ENCODE measurements at regions not wholly inside any gene's neighbourhood (a gene's known extent, or its start where the extent isn't known, plus 50 kb on each side); places are given as distances from the start of the nearest gene placed in this dataset.

DNA sequence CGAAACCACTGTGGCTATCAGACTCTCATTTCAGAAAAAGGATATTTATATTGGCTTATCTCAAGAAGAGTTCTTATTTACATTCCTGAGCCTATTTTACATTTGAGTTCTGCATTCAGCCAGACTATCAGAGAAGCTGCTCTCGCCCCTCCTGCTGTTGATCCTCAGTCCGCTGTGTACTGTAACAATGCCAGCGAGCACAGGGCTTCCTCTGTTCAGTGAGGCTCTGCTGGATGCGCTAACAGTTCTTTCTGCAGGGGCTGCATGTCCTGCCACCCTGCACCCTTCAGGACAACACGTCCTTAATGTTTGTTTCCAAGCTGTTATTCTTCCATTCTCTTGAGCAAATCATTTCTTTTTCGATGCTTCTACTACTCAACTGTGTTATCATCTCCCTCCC is 463.7 kb upstream of the SGCG start:
- H3K36me3 ChIP-seq (replicated peaks in 1 of 2; ENCODE audit: control insufficient read depth in 1 of 2, insufficient read depth in 2 of 2, low read length in 1 of 2) = no peaks in the 10 kb centered on the region
- H3K4me2 ChIP-seq = no peak overlapping the region
- H3K4me3 ChIP-seq (ENCODE audit: low read depth in 2 of 2, low read length in 1 of 2) = no peak overlapping the region
- H3K9me3 ChIP-seq = no peaks in the 10 kb centered on the region
- whole genome bisulfite sequencing (ENCODE audit: low lambda C conversion rate) = 4% methylated on average over 7 of the region's 7 CpGs
- H4K20me1 ChIP-seq (ENCODE audit: insufficient read depth) = no peaks in the 10 kb centered on the region
- H3K27ac ChIP-seq (ENCODE audit: low read depth in 2 of 2, low read length in 1 of 2) = no peak overlapping the region
- TF ChIP-seq, protein P1, sequence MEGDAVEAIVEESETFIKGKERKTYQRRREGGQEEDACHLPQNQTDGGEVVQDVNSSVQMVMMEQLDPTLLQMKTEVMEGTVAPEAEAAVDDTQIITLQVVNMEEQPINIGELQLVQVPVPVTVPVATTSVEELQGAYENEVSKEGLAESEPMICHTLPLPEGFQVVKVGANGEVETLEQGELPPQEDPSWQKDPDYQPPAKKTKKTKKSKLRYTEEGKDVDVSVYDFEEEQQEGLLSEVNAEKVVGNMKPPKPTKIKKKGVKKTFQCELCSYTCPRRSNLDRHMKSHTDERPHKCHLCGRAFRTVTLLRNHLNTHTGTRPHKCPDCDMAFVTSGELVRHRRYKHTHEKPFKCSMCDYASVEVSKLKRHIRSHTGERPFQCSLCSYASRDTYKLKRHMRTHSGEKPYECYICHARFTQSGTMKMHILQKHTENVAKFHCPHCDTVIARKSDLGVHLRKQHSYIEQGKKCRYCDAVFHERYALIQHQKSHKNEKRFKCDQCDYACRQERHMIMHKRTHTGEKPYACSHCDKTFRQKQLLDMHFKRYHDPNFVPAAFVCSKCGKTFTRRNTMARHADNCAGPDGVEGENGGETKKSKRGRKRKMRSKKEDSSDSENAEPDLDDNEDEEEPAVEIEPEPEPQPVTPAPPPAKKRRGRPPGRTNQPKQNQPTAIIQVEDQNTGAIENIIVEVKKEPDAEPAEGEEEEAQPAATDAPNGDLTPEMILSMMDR (IDR thresholded peaks at IDR 0.05) = no peak
- TF ChIP-seq EP300 (IDR thresholded peaks at IDR 0.05; ENCODE audit: borderline replicate concordance in 1 of 2, low read depth in 1 of 2, low read length in 1 of 2) = no peak
- TF ChIP-seq RXRA (IDR thresholded peaks at IDR 0.05; ENCODE audit: borderline replicate concordance, low read depth) = no peak
- TF ChIP-seq NRF1 (IDR thresholded peaks at IDR 0.05; ENCODE audit: low read depth, low read length) = no peak
- TF ChIP-seq CHD2 (IDR thresholded peaks at IDR 0.05; ENCODE audit: low read length, partially characterized antibody) = no peak
- no peak for TF ChIP-seq MXI1 (IDR thresholded peaks at IDR 0.05; ENCODE audit: low read depth, low read length)
- TF ChIP-seq NFIC (IDR thresholded peaks at IDR 0.05; ENCODE audit: borderline replicate concordance) = no peak
- TF ChIP-seq, protein P2, sequence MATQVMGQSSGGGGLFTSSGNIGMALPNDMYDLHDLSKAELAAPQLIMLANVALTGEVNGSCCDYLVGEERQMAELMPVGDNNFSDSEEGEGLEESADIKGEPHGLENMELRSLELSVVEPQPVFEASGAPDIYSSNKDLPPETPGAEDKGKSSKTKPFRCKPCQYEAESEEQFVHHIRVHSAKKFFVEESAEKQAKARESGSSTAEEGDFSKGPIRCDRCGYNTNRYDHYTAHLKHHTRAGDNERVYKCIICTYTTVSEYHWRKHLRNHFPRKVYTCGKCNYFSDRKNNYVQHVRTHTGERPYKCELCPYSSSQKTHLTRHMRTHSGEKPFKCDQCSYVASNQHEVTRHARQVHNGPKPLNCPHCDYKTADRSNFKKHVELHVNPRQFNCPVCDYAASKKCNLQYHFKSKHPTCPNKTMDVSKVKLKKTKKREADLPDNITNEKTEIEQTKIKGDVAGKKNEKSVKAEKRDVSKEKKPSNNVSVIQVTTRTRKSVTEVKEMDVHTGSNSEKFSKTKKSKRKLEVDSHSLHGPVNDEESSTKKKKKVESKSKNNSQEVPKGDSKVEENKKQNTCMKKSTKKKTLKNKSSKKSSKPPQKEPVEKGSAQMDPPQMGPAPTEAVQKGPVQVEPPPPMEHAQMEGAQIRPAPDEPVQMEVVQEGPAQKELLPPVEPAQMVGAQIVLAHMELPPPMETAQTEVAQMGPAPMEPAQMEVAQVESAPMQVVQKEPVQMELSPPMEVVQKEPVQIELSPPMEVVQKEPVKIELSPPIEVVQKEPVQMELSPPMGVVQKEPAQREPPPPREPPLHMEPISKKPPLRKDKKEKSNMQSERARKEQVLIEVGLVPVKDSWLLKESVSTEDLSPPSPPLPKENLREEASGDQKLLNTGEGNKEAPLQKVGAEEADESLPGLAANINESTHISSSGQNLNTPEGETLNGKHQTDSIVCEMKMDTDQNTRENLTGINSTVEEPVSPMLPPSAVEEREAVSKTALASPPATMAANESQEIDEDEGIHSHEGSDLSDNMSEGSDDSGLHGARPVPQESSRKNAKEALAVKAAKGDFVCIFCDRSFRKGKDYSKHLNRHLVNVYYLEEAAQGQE (IDR thresholded peaks at IDR 0.05; ENCODE audit: low read depth, low read length) = no peak
- no peak for TF ChIP-seq FOXJ3 (CRISPR knock-in tag; IDR thresholded peaks at IDR 0.05)
- TF ChIP-seq, protein P3, sequence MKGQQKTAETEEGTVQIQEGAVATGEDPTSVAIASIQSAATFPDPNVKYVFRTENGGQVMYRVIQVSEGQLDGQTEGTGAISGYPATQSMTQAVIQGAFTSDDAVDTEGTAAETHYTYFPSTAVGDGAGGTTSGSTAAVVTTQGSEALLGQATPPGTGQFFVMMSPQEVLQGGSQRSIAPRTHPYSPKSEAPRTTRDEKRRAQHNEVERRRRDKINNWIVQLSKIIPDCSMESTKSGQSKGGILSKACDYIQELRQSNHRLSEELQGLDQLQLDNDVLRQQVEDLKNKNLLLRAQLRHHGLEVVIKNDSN (IDR thresholded peaks at IDR 0.05; ENCODE audit: borderline replicate concordance, low read depth) = no peak
- TF ChIP-seq, protein P4, sequence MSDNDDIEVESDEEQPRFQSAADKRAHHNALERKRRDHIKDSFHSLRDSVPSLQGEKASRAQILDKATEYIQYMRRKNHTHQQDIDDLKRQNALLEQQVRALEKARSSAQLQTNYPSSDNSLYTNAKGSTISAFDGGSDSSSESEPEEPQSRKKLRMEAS (IDR thresholded peaks at IDR 0.05; ENCODE audit: low read depth) = no peak
- H2AFZ ChIP-seq (ENCODE audit: low read depth) = no peak overlapping the region
- CTCF ChIA-PET = no interaction called here
- no peaks in the 10 kb centered on the region for H3F3A ChIP-seq (replicated peaks; ENCODE audit: insufficient read depth)
- H3K79me2 ChIP-seq (ENCODE audit: insufficient read depth) = no peaks in the 10 kb centered on the region
- DNase-seq = no peak
- POLR2A ChIA-PET = no interaction called here
- H3K4me1 ChIP-seq (ENCODE audit: control insufficient read depth in 1 of 2, insufficient read depth in 2 of 2, low read depth in 1 of 2, low read length in 1 of 2) = no peaks in the 10 kb centered on the region
- no peak overlapping the region for H3K9ac ChIP-seq
- H3K9me2 ChIP-seq = no peaks in the 10 kb centered on the region
- H3K27me3 ChIP-seq (ENCODE audit: insufficient read depth) = no peaks in the 10 kb centered on the region

DNA sequence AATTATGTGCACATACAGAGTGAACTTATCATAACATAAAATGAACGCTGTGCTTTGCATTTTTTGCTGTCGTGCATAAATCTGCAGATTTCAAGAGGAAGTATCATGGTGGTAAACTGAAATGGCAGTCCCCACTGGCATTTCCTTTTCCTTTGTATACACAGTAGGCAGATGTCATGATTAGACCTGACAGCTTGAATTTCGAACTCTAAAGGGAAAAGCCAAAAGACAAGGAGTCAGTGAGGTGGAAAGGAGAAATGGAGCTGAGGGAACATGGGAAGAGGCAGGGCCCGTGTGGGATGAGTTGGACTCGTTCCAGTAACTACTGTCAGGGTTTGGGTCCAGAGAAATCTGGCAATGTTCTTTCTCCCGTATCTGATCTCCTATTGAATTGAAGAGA is 454.1 kb upstream of the SGCG start:
- no peak overlapping the region for H3K4me2 ChIP-seq
- no peaks in the 10 kb centered on the region for H4K20me1 ChIP-seq (ENCODE audit: insufficient read depth)
- H3K27me3 ChIP-seq (ENCODE audit: insufficient read depth) = no peaks in the 10 kb centered on the region
- no peak overlapping the region for H3K4me3 ChIP-seq (ENCODE audit: low read depth in 2 of 2, low read length in 1 of 2)
- TF ChIP-seq, protein P5, sequence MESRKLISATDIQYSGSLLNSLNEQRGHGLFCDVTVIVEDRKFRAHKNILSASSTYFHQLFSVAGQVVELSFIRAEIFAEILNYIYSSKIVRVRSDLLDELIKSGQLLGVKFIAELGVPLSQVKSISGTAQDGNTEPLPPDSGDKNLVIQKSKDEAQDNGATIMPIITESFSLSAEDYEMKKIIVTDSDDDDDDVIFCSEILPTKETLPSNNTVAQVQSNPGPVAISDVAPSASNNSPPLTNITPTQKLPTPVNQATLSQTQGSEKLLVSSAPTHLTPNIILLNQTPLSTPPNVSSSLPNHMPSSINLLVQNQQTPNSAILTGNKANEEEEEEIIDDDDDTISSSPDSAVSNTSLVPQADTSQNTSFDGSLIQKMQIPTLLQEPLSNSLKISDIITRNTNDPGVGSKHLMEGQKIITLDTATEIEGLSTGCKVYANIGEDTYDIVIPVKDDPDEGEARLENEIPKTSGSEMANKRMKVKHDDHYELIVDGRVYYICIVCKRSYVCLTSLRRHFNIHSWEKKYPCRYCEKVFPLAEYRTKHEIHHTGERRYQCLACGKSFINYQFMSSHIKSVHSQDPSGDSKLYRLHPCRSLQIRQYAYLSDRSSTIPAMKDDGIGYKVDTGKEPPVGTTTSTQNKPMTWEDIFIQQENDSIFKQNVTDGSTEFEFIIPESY (IDR thresholded peaks at IDR 0.05; ENCODE audit: borderline replicate concordance, low read depth) = no peak
- H3K9me3 ChIP-seq = no peaks in the 10 kb centered on the region
- no peaks in the 10 kb centered on the region for H3K79me2 ChIP-seq (ENCODE audit: insufficient read depth)
- POLR2A ChIA-PET = no interaction called here
- no peaks in the 10 kb centered on the region for H3K36me3 ChIP-seq (replicated peaks in 1 of 2; ENCODE audit: control insufficient read depth in 1 of 2, insufficient read depth in 2 of 2, low read length in 1 of 2)
- no peaks in the 10 kb centered on the region for H3K4me1 ChIP-seq (ENCODE audit: control insufficient read depth in 1 of 2, insufficient read depth in 2 of 2, low read depth in 1 of 2, low read length in 1 of 2)
- no peaks in the 10 kb centered on the region for H3K9me2 ChIP-seq
- H2AFZ ChIP-seq (ENCODE audit: low read depth) = no peak overlapping the region
- H3K9ac ChIP-seq = no peak overlapping the region
- WGBS (ENCODE audit: low lambda C conversion rate) = 3% methylated on average over 6 of the region's 6 CpGs
- no peak overlapping the region for H3K27ac ChIP-seq (ENCODE audit: low read depth in 2 of 2, low read length in 1 of 2)
- H3F3A ChIP-seq (replicated peaks; ENCODE audit: insufficient read depth) = no peaks in the 10 kb centered on the region
- DNase-seq = no peak
- CTCF ChIA-PET = no interaction called here

Measured in SK-N-SH (cell line).